HCT116 (cell line): ENCODE measurements at regions not wholly inside any gene's neighbourhood (a gene's known extent, or its start where the extent isn't known, plus 50 kb on each side); places are given as distances from the start of the nearest gene placed in this dataset.

Experiments used
- EGR1 ChIP-seq: IDR thresholded peaks from 2 replicates; pipeline ENCODE4 v1.6.1; 2012; ENCODE audit warnings: low read depth
- EZH2phosphoT487 ChIP-seq: fragments of 200-600 bp; IDR thresholded peaks from 2 replicates; pipeline ENCODE4 v1.6.1; 2018; ENCODE audit warnings: antibody characterized with exemption, borderline replicate concordance
- POLR2A ChIP-seq: IDR thresholded peaks from 2 replicates; pipeline ENCODE4 v1.7.0; 2011; ENCODE audit warnings: borderline replicate concordance; ENCODE audit not compliant: insufficient read depth, insufficient read length; ENCODE audit errors: extremely low read depth
- POLR2AphosphoS5 ChIP-seq: IDR thresholded peaks from 2 replicates; pipeline ENCODE4 v1.6.1; 2011; ENCODE audit warnings: mild to moderate bottlenecking, low read depth, low read length, moderate library complexity
- ZNF274 ChIP-seq: fragments of 200-500 bp; sonication (Bioruptor generic); IDR thresholded peaks from 2 replicates; pipeline ENCODE4 v1.6.1; 2014; ENCODE audit warnings: mild to moderate bottlenecking, low read depth, low read length, inconsistent platforms
- TF ChIP-seq, protein P1 (sequence below), 3 experiments: fragments of 200-600 bp in 1 of 3; sonication (generic) in 1 of 3; IDR thresholded peaks in 2 of 3; conservative IDR thresholded peaks in 1 of 3; 2 replicates each; pipeline ENCODE4 v1.5.1; 2012 to 2017; ENCODE audit warnings: low read depth in 2 of 3, low read length in 2 of 3, antibody characterized with exemption in 1 of 3, borderline replicate concordance in 1 of 3, control low read depth in 1 of 3, mild to moderate bottlenecking in 1 of 3, mixed read lengths in 1 of 3, mixed run types in 1 of 3, moderate library complexity in 1 of 3; ENCODE audit not compliant: insufficient read depth in 1 of 3

DNA sequence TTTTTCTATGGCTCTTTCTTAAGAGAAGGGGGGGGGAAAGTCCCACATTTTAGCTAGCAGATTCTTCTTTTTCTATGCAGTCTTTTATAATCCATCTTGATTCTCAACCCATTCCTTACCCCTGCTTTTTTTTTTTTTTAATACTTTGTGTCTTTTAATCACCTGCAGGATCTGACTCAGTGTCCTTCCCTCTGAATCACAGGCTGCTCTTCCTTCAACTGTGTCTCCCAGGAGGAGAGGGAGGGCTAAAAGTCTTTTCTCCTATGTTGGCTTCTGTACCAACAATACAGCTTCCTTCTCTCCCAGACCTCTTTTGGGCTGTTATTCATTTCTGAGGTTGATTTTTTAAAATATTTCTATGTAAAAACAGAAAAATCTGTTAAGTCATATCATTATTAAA, 686.2 kb downstream of the ADGRL2 start:
- TF ChIP-seq, protein P1, sequence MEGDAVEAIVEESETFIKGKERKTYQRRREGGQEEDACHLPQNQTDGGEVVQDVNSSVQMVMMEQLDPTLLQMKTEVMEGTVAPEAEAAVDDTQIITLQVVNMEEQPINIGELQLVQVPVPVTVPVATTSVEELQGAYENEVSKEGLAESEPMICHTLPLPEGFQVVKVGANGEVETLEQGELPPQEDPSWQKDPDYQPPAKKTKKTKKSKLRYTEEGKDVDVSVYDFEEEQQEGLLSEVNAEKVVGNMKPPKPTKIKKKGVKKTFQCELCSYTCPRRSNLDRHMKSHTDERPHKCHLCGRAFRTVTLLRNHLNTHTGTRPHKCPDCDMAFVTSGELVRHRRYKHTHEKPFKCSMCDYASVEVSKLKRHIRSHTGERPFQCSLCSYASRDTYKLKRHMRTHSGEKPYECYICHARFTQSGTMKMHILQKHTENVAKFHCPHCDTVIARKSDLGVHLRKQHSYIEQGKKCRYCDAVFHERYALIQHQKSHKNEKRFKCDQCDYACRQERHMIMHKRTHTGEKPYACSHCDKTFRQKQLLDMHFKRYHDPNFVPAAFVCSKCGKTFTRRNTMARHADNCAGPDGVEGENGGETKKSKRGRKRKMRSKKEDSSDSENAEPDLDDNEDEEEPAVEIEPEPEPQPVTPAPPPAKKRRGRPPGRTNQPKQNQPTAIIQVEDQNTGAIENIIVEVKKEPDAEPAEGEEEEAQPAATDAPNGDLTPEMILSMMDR (IDR thresholded peaks at IDR 0.05 in 2 of 3, conservative IDR thresholded peaks at IDR 0.05 in 1 of 3; ENCODE audit: borderline replicate concordance in 1 of 3, insufficient read depth in 1 of 3, low read depth in 2 of 3, low read length in 2 of 3) = no peak
- TF ChIP-seq POLR2AphosphoS5 = no peak
- no peak for TF ChIP-seq EZH2phosphoT487
- no peak for TF ChIP-seq ZNF274
- no peak for TF ChIP-seq POLR2A
- TF ChIP-seq EGR1 = no peak
